ENCODE measurements at regions not wholly inside any gene's neighbourhood (a gene's known extent, or its start where the extent isn't known, plus 50 kb on each side); places are given as distances from the start of the nearest gene placed in this dataset.
"Not testable (repeated sequence)": the region's sequence is repeated elsewhere in the genome, so short reads cannot be mapped to it uniquely, and the experiment has no call there.

- DNase-seq (ENCODE audit: extremely low spot score, unreplicated experiment), result no peak
- H3K4me3 Mint-ChIP-seq, result no peak overlapping the region
- no peaks in the 10 kb centered on the region for H3K4me1 Mint-ChIP-seq (ENCODE audit: unreplicated experiment)
- no peaks in the 10 kb centered on the region for H3K9me3 Mint-ChIP-seq
- H3K27ac Mint-ChIP-seq, result no peak overlapping the region
- no peaks in the 10 kb centered on the region for H3K27me3 Mint-ChIP-seq
- no peaks in the 10 kb centered on the region for H3K36me3 Mint-ChIP-seq
- TF ChIP-seq CTCF (conservative IDR thresholded peaks at IDR 0.05), result no peak
Measured at GRCh38 chr6:60681806-60682205, 1604.2 kb downstream of the KHDRBS2 start.

- no peak for DNase-seq (ENCODE audit: extremely low spot score, unreplicated experiment)
- no peaks in the 10 kb centered on the region for H3K36me3 Mint-ChIP-seq
- H3K4me1 Mint-ChIP-seq (ENCODE audit: unreplicated experiment), result no peaks in the 10 kb centered on the region
- no peak for TF ChIP-seq CTCF (conservative IDR thresholded peaks at IDR 0.05)
- H3K4me3 Mint-ChIP-seq, result no peak overlapping the region
- H3K27ac Mint-ChIP-seq, result no peak overlapping the region
- H3K27me3 Mint-ChIP-seq, result no peaks in the 10 kb centered on the region
- no peaks in the 10 kb centered on the region for H3K9me3 Mint-ChIP-seq
Measured at GRCh38 chr6:60679175-60679574, 1606.8 kb downstream of the KHDRBS2 start.

- Mint-ChIP-seq H3K27ac (no peak overlapping the region), H3K36me3 (no peaks in the 10 kb centered on the region), H3K4me3 (no peak overlapping the region), H3K9me3 (no peaks in the 10 kb centered on the region), H3K27me3 (no peaks in the 10 kb centered on the region), H3K4me1 (ENCODE audit: unreplicated experiment) (no peaks in the 10 kb centered on the region)
- TF ChIP-seq CTCF (conservative IDR thresholded peaks at IDR 0.05), result no peak
- DNase-seq (ENCODE audit: extremely low spot score, unreplicated experiment), result no peak
Measured at GRCh38 chr6:60671369-60671768, 1614.7 kb downstream of the KHDRBS2 start.

- no peaks in the 10 kb centered on the region for H3K9me3 Mint-ChIP-seq
- H3K27me3 Mint-ChIP-seq, result no peaks in the 10 kb centered on the region
- H3K4me1 Mint-ChIP-seq (ENCODE audit: unreplicated experiment), result no peaks in the 10 kb centered on the region
- H3K4me3 Mint-ChIP-seq, result no peak overlapping the region
- TF ChIP-seq CTCF (conservative IDR thresholded peaks at IDR 0.05), result no peak
- no peaks in the 10 kb centered on the region for H3K36me3 Mint-ChIP-seq
- no peak overlapping the region for H3K27ac Mint-ChIP-seq
- DNase-seq (ENCODE audit: extremely low spot score, unreplicated experiment), result no peak
Measured at GRCh38 chr6:60670036-60670435, 1616.0 kb downstream of the KHDRBS2 start.

- no peaks in the 10 kb centered on the region for H3K27me3 Mint-ChIP-seq
- no peaks in the 10 kb centered on the region for H3K4me1 Mint-ChIP-seq (ENCODE audit: unreplicated experiment)
- no peaks in the 10 kb centered on the region for H3K36me3 Mint-ChIP-seq
- H3K9me3 Mint-ChIP-seq, result no peaks in the 10 kb centered on the region
- no peak overlapping the region for H3K4me3 Mint-ChIP-seq
- TF ChIP-seq CTCF (conservative IDR thresholded peaks at IDR 0.05), result no peak
- no peak overlapping the region for H3K27ac Mint-ChIP-seq
- no peak for DNase-seq (ENCODE audit: extremely low spot score, unreplicated experiment)
Measured at GRCh38 chr6:60668428-60668827, 1617.6 kb downstream of the KHDRBS2 start.

- DNase-seq (ENCODE audit: extremely low spot score, unreplicated experiment); H3K27ac Mint-ChIP-seq; H3K27me3 Mint-ChIP-seq; H3K36me3 Mint-ChIP-seq; H3K4me3 Mint-ChIP-seq; H3K4me1 Mint-ChIP-seq (ENCODE audit: unreplicated experiment): not testable (repeated sequence)
- peaks cover 13% of the 10 kb centered on the region for H3K9me3 Mint-ChIP-seq
Measured at GRCh38 chr6:60663199-60663598, 1622.8 kb downstream of the KHDRBS2 start.
